HepG2 (cell line): ENCODE measurements at regions not wholly inside any gene's neighbourhood (a gene's known extent, or its start where the extent isn't known, plus 50 kb on each side); places are given as distances from the start of the nearest gene placed in this dataset.

ENCODE experiments used
- ATAC-seq: fragments of 200-7000 bp; cut with Tn5 transposase; 3 replicates; pipeline ENCODE4 v1.9.1; 2020; ENCODE audit warnings: mild to moderate bottlenecking, moderate library complexity
- BruUV-seq: library from RNA; stranded (reverse); fragments of 400-500 nt; replicated peaks from 2 replicates; lab custom pipeline; 2021; lab: Mats Ljungman, UMichigan
- CTCF ChIA-PET: fragments of 300-600 bp; formaldehyde crosslinking; extraction: SDS; loops from one replicate; lab custom pipeline; 2021; ENCODE audit warnings: low total read pairs, inconsistent platforms, low intra/inter-chr PET ratio; lab: Yijun Ruan, JAX
- POLR2A ChIA-PET: fragments of 350-600 bp; sonication (Branson Sonifier 250); formaldehyde crosslinking; loops from one replicate; lab custom pipeline; 2020; ENCODE audit warnings: antibody characterized with exemption, inconsistent platforms; lab: Yijun Ruan, JAX
- DNase-seq: peaks from one replicate; pipeline ENCODE4 v3.0.0-alpha.2; 2015; ENCODE audit warnings: low spot score
- FAIRE-seq: peaks from 3 replicates; lab custom pipeline; 2011; peaks lifted over from hg19 to GRCh38; lab: Jason Lieb, UNC
- H2AFZ ChIP-seq: one replicate; pipeline ENCODE4 v1.6.1; 2011; ENCODE audit warnings: low read length, inconsistent platforms
- H3K27ac ChIP-seq: fragments of 300-600 bp; 3 replicates; pipeline ENCODE4 v1.8.0; 2011; ENCODE audit warnings: mixed run types, mild to moderate bottlenecking, mixed read lengths, low read length, inconsistent platforms; ENCODE audit not compliant: insufficient read depth; ENCODE audit errors: extremely low read length
- H3K27me3 ChIP-seq, 2 experiments: fragments of 200-600 bp in 1 of 2; 2 replicates in 1 of 2; 3 replicates in 1 of 2; pipeline versions ENCODE4 v1.6.0 to v1.8.0; 2011; ENCODE audit warnings: low read length in 2 of 2, mild to moderate bottlenecking in 2 of 2, moderate library complexity in 2 of 2, inconsistent platforms in 1 of 2; ENCODE audit not compliant: insufficient read depth in 2 of 2, control insufficient read depth in 1 of 2
- H3K36me3 ChIP-seq, 2 experiments: fragments of 200-600 bp in 1 of 2; replicated peaks in 1 of 2; 2 replicates in 1 of 2; 3 replicates in 1 of 2; pipeline versions ENCODE4 v1.5.1 to v1.8.0; 2011; ENCODE audit warnings: low read length in 2 of 2, inconsistent platforms in 1 of 2; ENCODE audit not compliant: insufficient read depth in 2 of 2, control insufficient read depth in 1 of 2
- H3K4me1 ChIP-seq: 2 replicates; pipeline ENCODE4 v1.5.1; 2012; ENCODE audit warnings: low read length, inconsistent platforms; ENCODE audit not compliant: insufficient read depth
- H3K4me2 ChIP-seq: 2 replicates; pipeline ENCODE4 v1.6.0; 2011; ENCODE audit warnings: low read depth, low read length, inconsistent platforms
- H3K4me3 ChIP-seq, 3 experiments: fragments of 200-600 bp in 1 of 3; sonication (generic), shearing (Covaris generic) in 1 of 3; replicated peaks in 1 of 3; 2 replicates each; pipeline ENCODE4 v1.5.1; 2011 to 2016; ENCODE audit warnings: low read length in 3 of 3, inconsistent platforms in 2 of 3, low read depth in 2 of 3, mild to moderate bottlenecking in 2 of 3, control low read depth in 1 of 3, mixed read lengths in 1 of 3; ENCODE audit not compliant: insufficient read depth in 1 of 3
- H3K79me2 ChIP-seq: one replicate; pipeline ENCODE4 v1.6.1; 2011; ENCODE audit warnings: low read length, inconsistent platforms; ENCODE audit not compliant: insufficient read depth
- H3K9ac ChIP-seq: 2 replicates; pipeline ENCODE4 v1.6.0; 2011; ENCODE audit warnings: mild to moderate bottlenecking, low read depth, low read length, inconsistent platforms; ENCODE audit not compliant: insufficient read depth
- H3K9me3 ChIP-seq: 2 replicates; pipeline ENCODE4 v1.5.1; 2012; ENCODE audit warnings: mild to moderate bottlenecking, low read length
- H4K20me1 ChIP-seq: 2 replicates; pipeline ENCODE4 v1.6.0; 2011; ENCODE audit warnings: inconsistent platforms, mild to moderate bottlenecking, low read length, moderate library complexity; ENCODE audit not compliant: insufficient read depth
- ATAD3A ChIP-seq: sonication (generic); formaldehyde crosslinking; IDR thresholded peaks from 2 replicates; pipeline ENCODE4 v1.4.0; 2020; ENCODE audit warnings: missing genetic modification reagents
- CC2D1A ChIP-seq: sonication (generic); formaldehyde crosslinking; IDR thresholded peaks from 2 replicates; pipeline ENCODE4 v1.8.1; 2023; ENCODE audit warnings: mild to moderate bottlenecking, missing genetic modification reagents
- KDM2A ChIP-seq: sonication (generic); formaldehyde crosslinking; IDR thresholded peaks from 2 replicates; pipeline ENCODE4 v1.4.0; 2020; ENCODE audit warnings: low read depth, missing genetic modification reagents, borderline replicate concordance
- MIER3 ChIP-seq: IDR thresholded peaks from 2 replicates; pipeline ENCODE4 v1.6.1; 2016; ENCODE audit warnings: missing compliant biosample characterization, borderline replicate concordance
- NR2C2 ChIP-seq: sonication (generic); formaldehyde crosslinking; IDR thresholded peaks from 2 replicates; pipeline ENCODE4 v1.4.0; 2020; ENCODE audit warnings: missing genetic modification reagents, mild to moderate bottlenecking, moderate library complexity, borderline replicate concordance
- PBX3 ChIP-seq: sonication (generic); formaldehyde crosslinking; IDR thresholded peaks from 2 replicates; pipeline ENCODE4 v1.8.1; 2023; ENCODE audit warnings: missing genetic modification reagents, inconsistent platforms, borderline replicate concordance
- PHF5A ChIP-seq: IDR thresholded peaks from one replicate; pipeline ENCODE4 v1.6.1; 2018; ENCODE audit warnings: low read depth, missing genetic modification reagents; ENCODE audit not compliant: unreplicated experiment
- TGIF2 ChIP-seq: IDR thresholded peaks from 2 replicates; pipeline ENCODE4 v1.6.1; 2016; ENCODE audit warnings: control low read depth, missing compliant biosample characterization
- ZNF34 ChIP-seq: sonication (generic); formaldehyde crosslinking; IDR thresholded peaks from 2 replicates; pipeline ENCODE4 v1.4.0; 2020; ENCODE audit warnings: mild to moderate bottlenecking, missing genetic modification reagents, borderline replicate concordance
- ZNF557 ChIP-seq: sonication (generic); formaldehyde crosslinking; IDR thresholded peaks from 2 replicates; pipeline ENCODE4 v1.4.0; 2020; ENCODE audit warnings: missing genetic modification reagents
- ZNF567 ChIP-seq: sonication (generic); formaldehyde crosslinking; IDR thresholded peaks from 2 replicates; pipeline ENCODE4 v1.8.1; 2023; ENCODE audit warnings: mild to moderate bottlenecking, missing genetic modification reagents, borderline replicate concordance
- ZNF652 ChIP-seq: IDR thresholded peaks from 2 replicates; pipeline ENCODE4 v1.6.1; 2016; ENCODE audit warnings: low read depth, borderline replicate concordance
- ZNF713 ChIP-seq: sonication (generic); formaldehyde crosslinking; IDR thresholded peaks from 2 replicates; pipeline ENCODE4 v1.4.0; 2020; ENCODE audit warnings: mild to moderate bottlenecking, missing genetic modification reagents
- ZNF878 ChIP-seq: sonication (generic); formaldehyde crosslinking; IDR thresholded peaks from 2 replicates; pipeline ENCODE4 v1.8.1; 2023; ENCODE audit warnings: mild to moderate bottlenecking, missing genetic modification reagents, moderate library complexity
- WGBS: methylation state at CpG from one replicate; pipeline ENCODE4 v1.1.6; 2017; ENCODE audit warnings: low lambda C conversion rate; 5-methylcytosine and 5-hydroxymethylcytosine counted together
- in situ Hi-C: cut with HindIII; loops from 2 replicates; pipeline ENCODE4 v1.10.0; 2017; ENCODE audit warnings: low pct_unique_long_range_greater_than_20kb; ENCODE audit not compliant: extremely low pct_ligation_motif_present
- intact Hi-C: fragments of 100-400 bp; cut with micrococcal nuclease; formaldehyde crosslinking; loops from one replicate; pipeline ENCODE4 v1.10.0; 2022; ENCODE audit not compliant: unreplicated experiment
- TF ChIP-seq, protein P1 (sequence below): sonication (generic); formaldehyde crosslinking; IDR thresholded peaks from 2 replicates; pipeline ENCODE4 v1.4.0; 2020; ENCODE audit warnings: missing genetic modification reagents

- H3K36me3 ChIP-seq: no peaks in the 10 kb centered on the region
- no peaks in the 10 kb centered on the region for H4K20me1 ChIP-seq
- no peaks in the 10 kb centered on the region for H3K9me3 ChIP-seq
- no peak overlapping the region for H3K27ac ChIP-seq
- H3K27me3 ChIP-seq: no peaks in the 10 kb centered on the region
- no peaks in the 10 kb centered on the region for H3K4me1 ChIP-seq
- ATAC-seq: no peak
- 4% methylated on average over 2 of the region's 2 CpGs for WGBS
- no peak overlapping the region for H3K9ac ChIP-seq
- FAIRE-seq: no peak
- TF ChIP-seq PBX3 (CRISPR knock-in tag): no peak
- TF ChIP-seq ZNF878 (CRISPR knock-in tag): no peak
- no peak for TF ChIP-seq ATAD3A
- TF ChIP-seq NR2C2 (CRISPR knock-in tag): no peak
- TF ChIP-seq ZNF713 (CRISPR knock-in tag): no peak
- TF ChIP-seq, protein P1, sequence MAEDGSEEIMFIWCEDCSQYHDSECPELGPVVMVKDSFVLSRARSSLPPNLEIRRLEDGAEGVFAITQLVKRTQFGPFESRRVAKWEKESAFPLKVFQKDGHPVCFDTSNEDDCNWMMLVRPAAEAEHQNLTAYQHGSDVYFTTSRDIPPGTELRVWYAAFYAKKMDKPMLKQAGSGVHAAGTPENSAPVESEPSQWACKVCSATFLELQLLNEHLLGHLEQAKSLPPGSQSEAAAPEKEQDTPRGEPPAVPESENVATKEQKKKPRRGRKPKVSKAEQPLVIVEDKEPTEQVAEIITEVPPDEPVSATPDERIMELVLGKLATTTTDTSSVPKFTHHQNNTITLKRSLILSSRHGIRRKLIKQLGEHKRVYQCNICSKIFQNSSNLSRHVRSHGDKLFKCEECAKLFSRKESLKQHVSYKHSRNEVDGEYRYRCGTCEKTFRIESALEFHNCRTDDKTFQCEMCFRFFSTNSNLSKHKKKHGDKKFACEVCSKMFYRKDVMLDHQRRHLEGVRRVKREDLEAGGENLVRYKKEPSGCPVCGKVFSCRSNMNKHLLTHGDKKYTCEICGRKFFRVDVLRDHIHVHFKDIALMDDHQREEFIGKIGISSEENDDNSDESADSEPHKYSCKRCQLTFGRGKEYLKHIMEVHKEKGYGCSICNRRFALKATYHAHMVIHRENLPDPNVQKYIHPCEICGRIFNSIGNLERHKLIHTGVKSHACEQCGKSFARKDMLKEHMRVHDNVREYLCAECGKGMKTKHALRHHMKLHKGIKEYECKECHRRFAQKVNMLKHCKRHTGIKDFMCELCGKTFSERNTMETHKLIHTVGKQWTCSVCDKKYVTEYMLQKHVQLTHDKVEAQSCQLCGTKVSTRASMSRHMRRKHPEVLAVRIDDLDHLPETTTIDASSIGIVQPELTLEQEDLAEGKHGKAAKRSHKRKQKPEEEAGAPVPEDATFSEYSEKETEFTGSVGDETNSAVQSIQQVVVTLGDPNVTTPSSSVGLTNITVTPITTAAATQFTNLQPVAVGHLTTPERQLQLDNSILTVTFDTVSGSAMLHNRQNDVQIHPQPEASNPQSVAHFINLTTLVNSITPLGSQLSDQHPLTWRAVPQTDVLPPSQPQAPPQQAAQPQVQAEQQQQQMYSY: no peak
- TF ChIP-seq KDM2A (CRISPR knock-in tag): no peak
- TF ChIP-seq ZNF34 (CRISPR knock-in tag): no peak
- TF ChIP-seq MIER3 (CRISPR knock-in tag): no peak
- TF ChIP-seq ZNF567 (CRISPR knock-in tag): no peak
- no peak for TF ChIP-seq ZNF652
- TF ChIP-seq CC2D1A (CRISPR knock-in tag): no peak
- TF ChIP-seq TGIF2 (CRISPR knock-in tag): no peak
- TF ChIP-seq ZNF557 (CRISPR knock-in tag): no peak
- TF ChIP-seq PHF5A: no peak
- H3K4me2 ChIP-seq: no peak overlapping the region
- no peak for DNase-seq
- intact Hi-C loops: no loop called here
- CTCF ChIA-PET: no interaction called here
- in situ Hi-C loops: no loop called here
- POLR2A ChIA-PET: no interaction called here
- H3K4me3 ChIP-seq: no peak overlapping the region
- no peak overlapping the region for H2AFZ ChIP-seq
- BruUV-seq: no TSS peak
- H3K79me2 ChIP-seq: no peaks in the 10 kb centered on the region
Observed at GRCh38 chr3:88626456-88627120, 476.8 kb downstream of the C3orf38 start.
